HCT116 (cell line): ENCODE measurements at regions not wholly inside any gene's neighbourhood (a gene's known extent, or its start where the extent isn't known, plus 50 kb on each side); places are given as distances from the start of the nearest gene placed in this dataset.

Experiments used
- ATAC-seq: fragments of 200-7000 bp; cut with Tn5 transposase; 2 replicates; pipeline ENCODE4 v1.9.1; 2020; ENCODE audit warnings: mild to moderate bottlenecking, moderate library complexity
- BruUV-seq: library from RNA; stranded (reverse); fragments of 400-500 nt; replicated peaks from 2 replicates; lab custom pipeline; 2021; lab: Mats Ljungman, UMichigan
- CTCF ChIA-PET: fragments of 300-600 bp; sonication (Branson Sonifier 250); formaldehyde crosslinking; loops from one replicate; lab custom pipeline; 2021; ENCODE audit warnings: antibody characterized with exemption; lab: Charles Lee
- POLR2A ChIA-PET: fragments of 300-600, 350-600 bp; sonication (Branson Sonifier 250); formaldehyde crosslinking; loops from one replicate; lab custom pipeline; 2021; ENCODE audit warnings: antibody characterized with exemption; lab: Charles Lee
- RAD21 ChIA-PET, 2 experiments: fragments of 300-600 bp; sonication (Branson Sonifier 250); formaldehyde crosslinking; loops; one replicate each; lab custom pipeline; 2023; ENCODE audit warnings: low total read pairs in 2 of 2; ENCODE audit not compliant: uncharacterized antibody in 2 of 2, unreplicated experiment in 2 of 2, low non-redundant PET in 1 of 2; lab: Charles Lee
- DNase-seq: peaks from one replicate; pipeline ENCODE4 v3.0.0-alpha.2; 2010; ENCODE audit warnings: low read depth, low spot score
- H2AFZ ChIP-seq: fragments of 200-600 bp; shearing (Covaris generic), sonication (generic); 2 replicates; pipeline ENCODE4 v1.6.1; 2017; ENCODE audit warnings: low read depth, mixed run types, mixed read lengths, antibody characterized with exemption, low read length; ENCODE audit not compliant: poor library complexity, severe bottlenecking
- H3K27ac ChIP-seq: 2 replicates; pipeline ENCODE4 v1.5.1; 2012; ENCODE audit warnings: low read depth, low read length
- H3K27me3 ChIP-seq: fragments of 200-600 bp; sonication (generic); 2 replicates; pipeline ENCODE4 v1.6.1; 2016; ENCODE audit warnings: mixed run types, low read length, mixed read lengths; ENCODE audit not compliant: insufficient read depth
- H3K36me3 ChIP-seq, 2 experiments: fragments of 200-500 bp in 1 of 2; fragments of 200-600 bp in 1 of 2; sonication (Bioruptor generic) in 1 of 2; sonication (generic) in 1 of 2; 2 replicates each; pipeline versions ENCODE4 v1.5.1 to v1.6.1; 2014 to 2016; ENCODE audit warnings: low read length in 2 of 2, inconsistent platforms in 1 of 2, mixed read lengths in 1 of 2, mixed run types in 1 of 2; ENCODE audit not compliant: insufficient read depth in 2 of 2, control insufficient read depth in 1 of 2
- H3K4me1 ChIP-seq, 2 experiments: fragments of 200-600 bp in 1 of 2; sonication (generic) in 1 of 2; 2 replicates each; pipeline versions ENCODE4 v1.5.1 to v1.6.1; 2012 to 2017; ENCODE audit warnings: low read length in 2 of 2, inconsistent platforms in 1 of 2, mild to moderate bottlenecking in 1 of 2, mixed read lengths in 1 of 2, mixed run types in 1 of 2, moderate library complexity in 1 of 2; ENCODE audit not compliant: insufficient read depth in 2 of 2, control insufficient read depth in 1 of 2
- H3K4me2 ChIP-seq: fragments of 200-600 bp; sonication (generic); 2 replicates; pipeline ENCODE4 v1.6.1; 2017; ENCODE audit warnings: mixed run types, low read length, mixed read lengths
- H3K4me3 ChIP-seq, 2 experiments: fragments of 200-600 bp in 1 of 2; sonication (generic) in 1 of 2; replicated peaks in 1 of 2; 2 replicates each; pipeline ENCODE4 v1.5.1; 2011 to 2016; ENCODE audit warnings: low read length in 2 of 2, control low read depth in 1 of 2, low read depth in 1 of 2, mild to moderate bottlenecking in 1 of 2, mixed read lengths in 1 of 2, mixed run types in 1 of 2
- H3K79me2 ChIP-seq: fragments of 200-600 bp; sonication (generic); 2 replicates; pipeline ENCODE4 v1.6.1; 2017; ENCODE audit warnings: mild to moderate bottlenecking, mixed run types, low read length, moderate library complexity, mixed read lengths; ENCODE audit not compliant: insufficient read depth
- H3K9ac ChIP-seq: fragments of 200-600 bp; sonication (generic); 2 replicates; pipeline ENCODE4 v1.6.1; 2016; ENCODE audit warnings: low read length, mixed read lengths
- H3K9me2 ChIP-seq: fragments of 200-600 bp; sonication (generic), shearing (Covaris generic); 2 replicates; pipeline ENCODE4 v1.6.1; 2017; ENCODE audit warnings: mixed run types, mild to moderate bottlenecking, moderate library complexity; ENCODE audit not compliant: insufficient read depth
- H3K9me3 ChIP-seq, 2 experiments: fragments of 200-500 bp in 1 of 2; fragments of 200-600 bp in 1 of 2; sonication (Bioruptor generic) in 1 of 2; sonication (generic) in 1 of 2; 2 replicates each; pipeline ENCODE4 v1.6.1; 2014 to 2017; ENCODE audit warnings: low read length in 2 of 2, mixed read lengths in 2 of 2, inconsistent platforms in 1 of 2, low read depth in 1 of 2, mild to moderate bottlenecking in 1 of 2, mixed run types in 1 of 2, moderate library complexity in 1 of 2; ENCODE audit not compliant: control insufficient read depth in 1 of 2, insufficient read depth in 1 of 2
- H4K20me1 ChIP-seq: fragments of 200-600 bp; sonication (generic), shearing (Covaris generic); 2 replicates; pipeline ENCODE4 v1.6.1; 2017; ENCODE audit warnings: mixed run types, mild to moderate bottlenecking, moderate library complexity; ENCODE audit not compliant: insufficient read depth
- CBX3 ChIP-seq: IDR thresholded peaks from 2 replicates; pipeline ENCODE4 v1.6.1; 2012; ENCODE audit warnings: low read depth
- CEBPB ChIP-seq: IDR thresholded peaks from 2 replicates; pipeline ENCODE4 v1.6.1; 2012; ENCODE audit warnings: low read depth
- ELF1 ChIP-seq: IDR thresholded peaks from 2 replicates; pipeline ENCODE4 v1.6.1; 2012; ENCODE audit warnings: low read depth, borderline replicate concordance
- EZH2 ChIP-seq: fragments of 200-600 bp; sonication (generic); IDR thresholded peaks from 2 replicates; pipeline ENCODE4 v1.6.1; 2017; ENCODE audit warnings: antibody characterized with exemption, mixed run types
- FOSL1 ChIP-seq: IDR thresholded peaks from 2 replicates; pipeline ENCODE4 v1.6.1; 2012; ENCODE audit warnings: low read depth
- JUND ChIP-seq: IDR thresholded peaks from 2 replicates; pipeline ENCODE4 v1.6.1; 2012
- POLR2A ChIP-seq: IDR thresholded peaks from 2 replicates; pipeline ENCODE4 v1.7.0; 2011; ENCODE audit warnings: borderline replicate concordance; ENCODE audit not compliant: insufficient read depth, insufficient read length; ENCODE audit errors: extremely low read depth
- POLR2AphosphoS5 ChIP-seq: IDR thresholded peaks from 2 replicates; pipeline ENCODE4 v1.6.1; 2011; ENCODE audit warnings: mild to moderate bottlenecking, low read depth, low read length, moderate library complexity
- RAD21 ChIP-seq: IDR thresholded peaks from 2 replicates; pipeline ENCODE4 v1.6.1; 2012; ENCODE audit warnings: low read depth, mild to moderate bottlenecking
- SIN3A ChIP-seq: IDR thresholded peaks from 2 replicates; pipeline ENCODE4 v1.6.1; 2012; ENCODE audit warnings: low read depth
- SP1 ChIP-seq: IDR thresholded peaks from 2 replicates; pipeline ENCODE4 v1.6.1; 2012; ENCODE audit warnings: low read depth
- SRF ChIP-seq: IDR thresholded peaks from 2 replicates; pipeline ENCODE4 v1.6.1; 2012; ENCODE audit warnings: low read depth
- YY1 ChIP-seq: IDR thresholded peaks from 2 replicates; pipeline ENCODE4 v1.6.1; 2011; ENCODE audit warnings: low read length, low read depth, moderate library complexity, mild to moderate bottlenecking; ENCODE audit not compliant: insufficient replicate concordance; ENCODE audit errors: extremely low read depth
- ZFX ChIP-seq: fragments of 450-650 bp; IDR thresholded peaks from 2 replicates; pipeline ENCODE4 v1.6.1; 2017
- ZNF274 ChIP-seq: fragments of 200-500 bp; sonication (Bioruptor generic); IDR thresholded peaks from 2 replicates; pipeline ENCODE4 v1.6.1; 2014; ENCODE audit warnings: mild to moderate bottlenecking, low read depth, low read length, inconsistent platforms
- intact Hi-C: fragments of 100-400 bp; cut with micrococcal nuclease; formaldehyde crosslinking; loops from 2 replicates; pipeline ENCODE4 v1.10.0; 2022
- TF ChIP-seq, protein P1 (sequence below), 3 experiments: fragments of 200-600 bp in 1 of 3; sonication (generic) in 1 of 3; IDR thresholded peaks in 2 of 3; conservative IDR thresholded peaks in 1 of 3; 2 replicates each; pipeline ENCODE4 v1.5.1; 2012 to 2017; ENCODE audit warnings: low read depth in 2 of 3, low read length in 2 of 3, antibody characterized with exemption in 1 of 3, borderline replicate concordance in 1 of 3, control low read depth in 1 of 3, mild to moderate bottlenecking in 1 of 3, mixed read lengths in 1 of 3, mixed run types in 1 of 3, moderate library complexity in 1 of 3; ENCODE audit not compliant: insufficient read depth in 1 of 3
- TF ChIP-seq, protein P2 (sequence below): IDR thresholded peaks from 2 replicates; pipeline ENCODE4 v1.6.1; 2012
- TF ChIP-seq, protein P3 (sequence below): IDR thresholded peaks from 2 replicates; pipeline ENCODE4 v1.6.1; 2012
- TF ChIP-seq, protein P4 (sequence below): IDR thresholded peaks from 2 replicates; pipeline ENCODE4 v1.6.1; 2012; ENCODE audit warnings: low read depth

DNA sequence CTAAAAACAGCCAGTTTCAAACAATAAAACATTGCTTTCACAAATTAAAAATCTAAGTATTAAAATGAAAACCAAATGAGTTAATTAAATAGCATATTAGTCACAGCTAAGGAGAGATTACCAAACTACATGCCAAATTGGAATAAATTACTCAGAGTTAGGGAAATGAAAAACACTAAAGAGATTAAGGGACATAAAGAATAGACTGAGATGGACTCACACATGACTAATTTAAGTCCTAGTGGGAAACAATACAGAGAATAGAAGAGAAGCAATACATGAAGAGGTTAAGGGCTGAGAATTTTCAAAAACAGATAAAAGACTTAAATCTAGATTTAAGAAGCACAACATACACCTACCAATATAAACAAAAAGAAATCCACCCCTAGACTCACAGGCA is 110.6 kb downstream of the ZFAND4 start:
- Histone ChIP-seq H3K4me2 (no peak overlapping the region), H3K36me3 (no peaks in the 10 kb centered on the region), H3K4me1 (no peaks in the 10 kb centered on the region), H4K20me1 (no peaks in the 10 kb centered on the region; the same call in 1 of the 2 replicates), H3K9me3 (no peaks in the 10 kb centered on the region), H2AFZ (no peak overlapping the region), H3K27me3 (no peaks in the 10 kb centered on the region), H3K4me3 (no peak overlapping the region), H3K9me2 (no peaks in the 10 kb centered on the region), H3K79me2 (no peaks in the 10 kb centered on the region), H3K9ac (no peak overlapping the region), H3K27ac (no peak overlapping the region)
- ATAC-seq (no peak), DNase-seq (no peak)
- intact Hi-C loops: no loop called here
- CTCF ChIA-PET: no interaction called here
- TF ChIP-seq, protein P1, sequence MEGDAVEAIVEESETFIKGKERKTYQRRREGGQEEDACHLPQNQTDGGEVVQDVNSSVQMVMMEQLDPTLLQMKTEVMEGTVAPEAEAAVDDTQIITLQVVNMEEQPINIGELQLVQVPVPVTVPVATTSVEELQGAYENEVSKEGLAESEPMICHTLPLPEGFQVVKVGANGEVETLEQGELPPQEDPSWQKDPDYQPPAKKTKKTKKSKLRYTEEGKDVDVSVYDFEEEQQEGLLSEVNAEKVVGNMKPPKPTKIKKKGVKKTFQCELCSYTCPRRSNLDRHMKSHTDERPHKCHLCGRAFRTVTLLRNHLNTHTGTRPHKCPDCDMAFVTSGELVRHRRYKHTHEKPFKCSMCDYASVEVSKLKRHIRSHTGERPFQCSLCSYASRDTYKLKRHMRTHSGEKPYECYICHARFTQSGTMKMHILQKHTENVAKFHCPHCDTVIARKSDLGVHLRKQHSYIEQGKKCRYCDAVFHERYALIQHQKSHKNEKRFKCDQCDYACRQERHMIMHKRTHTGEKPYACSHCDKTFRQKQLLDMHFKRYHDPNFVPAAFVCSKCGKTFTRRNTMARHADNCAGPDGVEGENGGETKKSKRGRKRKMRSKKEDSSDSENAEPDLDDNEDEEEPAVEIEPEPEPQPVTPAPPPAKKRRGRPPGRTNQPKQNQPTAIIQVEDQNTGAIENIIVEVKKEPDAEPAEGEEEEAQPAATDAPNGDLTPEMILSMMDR (IDR thresholded peaks at IDR 0.05 in 2 of 3, conservative IDR thresholded peaks at IDR 0.05 in 1 of 3; ENCODE audit: borderline replicate concordance in 1 of 3, insufficient read depth in 1 of 3, low read depth in 2 of 3, low read length in 2 of 3): no peak
- TF ChIP-seq CBX3 (no peak), JUND (no peak), RAD21 (no peak), FOSL1 (no peak), POLR2AphosphoS5 (no peak), SP1 (no peak), CEBPB (no peak), EZH2 (no peak), POLR2A (no peak), ZNF274 (no peak), YY1 (no peak), ZFX (no peak), ELF1 (no peak), SIN3A (no peak), SRF (no peak)
- TF ChIP-seq, protein P2, sequence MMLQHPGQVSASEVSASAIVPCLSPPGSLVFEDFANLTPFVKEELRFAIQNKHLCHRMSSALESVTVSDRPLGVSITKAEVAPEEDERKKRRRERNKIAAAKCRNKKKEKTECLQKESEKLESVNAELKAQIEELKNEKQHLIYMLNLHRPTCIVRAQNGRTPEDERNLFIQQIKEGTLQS: no peak
- TF ChIP-seq, protein P3, sequence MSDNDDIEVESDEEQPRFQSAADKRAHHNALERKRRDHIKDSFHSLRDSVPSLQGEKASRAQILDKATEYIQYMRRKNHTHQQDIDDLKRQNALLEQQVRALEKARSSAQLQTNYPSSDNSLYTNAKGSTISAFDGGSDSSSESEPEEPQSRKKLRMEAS: no peak
- TF ChIP-seq, protein P4, sequence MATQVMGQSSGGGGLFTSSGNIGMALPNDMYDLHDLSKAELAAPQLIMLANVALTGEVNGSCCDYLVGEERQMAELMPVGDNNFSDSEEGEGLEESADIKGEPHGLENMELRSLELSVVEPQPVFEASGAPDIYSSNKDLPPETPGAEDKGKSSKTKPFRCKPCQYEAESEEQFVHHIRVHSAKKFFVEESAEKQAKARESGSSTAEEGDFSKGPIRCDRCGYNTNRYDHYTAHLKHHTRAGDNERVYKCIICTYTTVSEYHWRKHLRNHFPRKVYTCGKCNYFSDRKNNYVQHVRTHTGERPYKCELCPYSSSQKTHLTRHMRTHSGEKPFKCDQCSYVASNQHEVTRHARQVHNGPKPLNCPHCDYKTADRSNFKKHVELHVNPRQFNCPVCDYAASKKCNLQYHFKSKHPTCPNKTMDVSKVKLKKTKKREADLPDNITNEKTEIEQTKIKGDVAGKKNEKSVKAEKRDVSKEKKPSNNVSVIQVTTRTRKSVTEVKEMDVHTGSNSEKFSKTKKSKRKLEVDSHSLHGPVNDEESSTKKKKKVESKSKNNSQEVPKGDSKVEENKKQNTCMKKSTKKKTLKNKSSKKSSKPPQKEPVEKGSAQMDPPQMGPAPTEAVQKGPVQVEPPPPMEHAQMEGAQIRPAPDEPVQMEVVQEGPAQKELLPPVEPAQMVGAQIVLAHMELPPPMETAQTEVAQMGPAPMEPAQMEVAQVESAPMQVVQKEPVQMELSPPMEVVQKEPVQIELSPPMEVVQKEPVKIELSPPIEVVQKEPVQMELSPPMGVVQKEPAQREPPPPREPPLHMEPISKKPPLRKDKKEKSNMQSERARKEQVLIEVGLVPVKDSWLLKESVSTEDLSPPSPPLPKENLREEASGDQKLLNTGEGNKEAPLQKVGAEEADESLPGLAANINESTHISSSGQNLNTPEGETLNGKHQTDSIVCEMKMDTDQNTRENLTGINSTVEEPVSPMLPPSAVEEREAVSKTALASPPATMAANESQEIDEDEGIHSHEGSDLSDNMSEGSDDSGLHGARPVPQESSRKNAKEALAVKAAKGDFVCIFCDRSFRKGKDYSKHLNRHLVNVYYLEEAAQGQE: no peak
- RAD21 ChIA-PET: no interaction called here
- BruUV-seq: no TSS peak
- POLR2A ChIA-PET: no interaction called here
